ENCODE measurements at regions not wholly inside any gene's neighbourhood (a gene's known extent, or its start where the extent isn't known, plus 50 kb on each side); places are given as distances from the start of the nearest gene placed in this dataset.

DNA sequence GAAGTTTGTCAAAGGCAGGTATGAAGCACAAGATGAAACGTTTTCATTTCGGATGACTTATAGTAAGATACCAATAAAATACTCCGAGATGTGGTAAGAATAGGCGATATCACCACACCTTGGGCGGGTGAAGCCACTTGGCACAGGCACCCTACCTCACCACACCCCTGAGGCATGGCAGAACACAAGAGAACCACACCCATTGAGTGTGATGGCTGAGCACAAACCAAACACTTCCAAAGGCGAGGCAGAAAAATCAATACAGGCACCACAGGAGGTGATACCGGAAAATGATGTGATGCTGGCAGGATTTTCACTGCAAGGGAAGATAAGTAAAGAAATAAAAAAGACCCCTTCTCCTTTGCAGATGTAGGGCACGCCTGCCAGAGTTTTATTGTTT lies 332.9 kb upstream of the PRDM1 start:
- H3K4me2 ChIP-seq (replicated peaks; ENCODE audit: low read depth, low read length, poor library complexity, severe bottlenecking), result no peak overlapping the region
- CTCF ChIA-PET, result no interaction called here

GRCh38 chr6:105750089-105750488 lies 336.0 kb upstream of the PRDM1 start:
- Histone ChIP-seq H4K20me1 (ENCODE audit: control insufficient read depth, insufficient read depth, low read length, poor library complexity, severe bottlenecking) (no peaks in the 10 kb centered on the region), H3K27ac (ENCODE audit: low read length in 2 of 2) (no peak overlapping the region), H3K79me2 (ENCODE audit: control insufficient read depth, insufficient read depth, low read length) (no peaks in the 10 kb centered on the region), H3K4me3 (ENCODE audit: control extremely low read depth in 1 of 5, extremely low read depth in 1 of 5, insufficient read depth in 1 of 5, low read depth in 2 of 5, low read length in 4 of 5) (no peak overlapping the region), H3K9me3 (ENCODE audit: control extremely low read depth in 1 of 3, control insufficient read depth in 2 of 3, insufficient read depth in 1 of 3, low read length in 2 of 3) (no peaks in the 10 kb centered on the region), H3K4me1 (ENCODE audit: control insufficient read depth in 2 of 2, insufficient read depth in 2 of 2, low read length in 2 of 2) (peaks cover 0 to 2% of the 10 kb centered on the region in 2 donors), H3K9ac (ENCODE audit: low read length) (no peak overlapping the region), H2AFZ (ENCODE audit: insufficient read depth, low read depth, low read length, poor library complexity, severe bottlenecking) (no peak overlapping the region), H3K36me3 (replicated peaks in 1 of 2; ENCODE audit: control extremely low read depth in 1 of 2, control insufficient read depth in 1 of 2, extremely low read depth in 1 of 2, insufficient read depth in 2 of 2, low read length in 1 of 2) (no peaks in the 10 kb centered on the region), H3K4me2 (replicated peaks; ENCODE audit: low read depth, low read length, poor library complexity, severe bottlenecking) (no peak overlapping the region), H3K27me3 (replicated peaks in 1 of 4; ENCODE audit: control extremely low read depth in 1 of 4, control insufficient read depth in 3 of 4, insufficient read depth in 4 of 4, low read length in 3 of 4) (no peaks in the 10 kb centered on the region)
- Mint-ChIP-seq H3K4me1 (peaks cover 3% of the 10 kb centered on the region), H3K27me3 (peaks cover 9% of the 10 kb centered on the region), H3K4me3 (no peak overlapping the region), H3K27ac (no peak overlapping the region), H3K9me3 (ENCODE audit: insufficient read depth) (no peaks in the 10 kb centered on the region)
- TF ChIP-seq EZH2 (IDR thresholded peaks at IDR 0.05; ENCODE audit: borderline replicate concordance, insufficient read depth, low read depth, low read length, poor library complexity, severe bottlenecking), result no peak
- TF ChIP-seq, protein P1, sequence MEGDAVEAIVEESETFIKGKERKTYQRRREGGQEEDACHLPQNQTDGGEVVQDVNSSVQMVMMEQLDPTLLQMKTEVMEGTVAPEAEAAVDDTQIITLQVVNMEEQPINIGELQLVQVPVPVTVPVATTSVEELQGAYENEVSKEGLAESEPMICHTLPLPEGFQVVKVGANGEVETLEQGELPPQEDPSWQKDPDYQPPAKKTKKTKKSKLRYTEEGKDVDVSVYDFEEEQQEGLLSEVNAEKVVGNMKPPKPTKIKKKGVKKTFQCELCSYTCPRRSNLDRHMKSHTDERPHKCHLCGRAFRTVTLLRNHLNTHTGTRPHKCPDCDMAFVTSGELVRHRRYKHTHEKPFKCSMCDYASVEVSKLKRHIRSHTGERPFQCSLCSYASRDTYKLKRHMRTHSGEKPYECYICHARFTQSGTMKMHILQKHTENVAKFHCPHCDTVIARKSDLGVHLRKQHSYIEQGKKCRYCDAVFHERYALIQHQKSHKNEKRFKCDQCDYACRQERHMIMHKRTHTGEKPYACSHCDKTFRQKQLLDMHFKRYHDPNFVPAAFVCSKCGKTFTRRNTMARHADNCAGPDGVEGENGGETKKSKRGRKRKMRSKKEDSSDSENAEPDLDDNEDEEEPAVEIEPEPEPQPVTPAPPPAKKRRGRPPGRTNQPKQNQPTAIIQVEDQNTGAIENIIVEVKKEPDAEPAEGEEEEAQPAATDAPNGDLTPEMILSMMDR (IDR thresholded peaks at IDR 0.05), result no peak
- CTCF ChIA-PET, result no interaction called here
- intact Hi-C loops (cut with micrococcal nuclease), result no loop called here
- POLR2A ChIA-PET, result no interaction called here
- ATAC-seq (ENCODE audit: low read depth) (no peak), DNase-seq (no peak)
- 97% methylated on average over 2 of the region's 3 CpGs for WGBS (ENCODE audit: insufficient coverage)

More for the DNA sequence above, 332.9 kb upstream of the PRDM1 start:
- DNase-seq (no peak), ATAC-seq (ENCODE audit: low read depth) (no peak)
- WGBS (ENCODE audit: insufficient coverage), result 97% methylated on average over 5 of the region's 8 CpGs
- peaks cover 9% of the 10 kb centered on the region for H3K27me3 Mint-ChIP-seq
- no peak overlapping the region for H2AFZ ChIP-seq (ENCODE audit: insufficient read depth, low read depth, low read length, poor library complexity, severe bottlenecking)
- H3K27ac ChIP-seq (ENCODE audit: low read length in 2 of 2), result no peak overlapping the region
- no peaks in the 10 kb centered on the region for H3K9me3 ChIP-seq (ENCODE audit: control extremely low read depth in 1 of 3, control insufficient read depth in 2 of 3, insufficient read depth in 1 of 3, low read length in 2 of 3)
- no peak overlapping the region for H3K9ac ChIP-seq (ENCODE audit: low read length)
- POLR2A ChIA-PET, result no interaction called here
- H3K27ac Mint-ChIP-seq, result no peak overlapping the region
- H3K9me3 Mint-ChIP-seq (ENCODE audit: insufficient read depth), result no peaks in the 10 kb centered on the region
- H3K4me3 Mint-ChIP-seq, result no peak overlapping the region
- H3K4me3 ChIP-seq (ENCODE audit: control extremely low read depth in 1 of 5, extremely low read depth in 1 of 5, insufficient read depth in 1 of 5, low read depth in 2 of 5, low read length in 4 of 5), result no peak overlapping the region
- no peaks in the 10 kb centered on the region for H4K20me1 ChIP-seq (ENCODE audit: control insufficient read depth, insufficient read depth, low read length, poor library complexity, severe bottlenecking)
- peaks cover 4 to 5% of the 10 kb centered on the region in 2 donors for H3K4me1 ChIP-seq (ENCODE audit: control insufficient read depth in 2 of 2, insufficient read depth in 2 of 2, low read length in 2 of 2)
- no peaks in the 10 kb centered on the region for H3K36me3 ChIP-seq (replicated peaks in 1 of 2; ENCODE audit: control extremely low read depth in 1 of 2, control insufficient read depth in 1 of 2, extremely low read depth in 1 of 2, insufficient read depth in 2 of 2, low read length in 1 of 2)
- peaks cover 11% of the 10 kb centered on the region for H3K4me1 Mint-ChIP-seq
- intact Hi-C loops (cut with micrococcal nuclease), result no loop called here
- no peaks in the 10 kb centered on the region for H3K79me2 ChIP-seq (ENCODE audit: control insufficient read depth, insufficient read depth, low read length)
- H3K27me3 ChIP-seq (replicated peaks in 1 of 4; ENCODE audit: control extremely low read depth in 1 of 4, control insufficient read depth in 3 of 4, insufficient read depth in 4 of 4, low read length in 3 of 4), result no peaks in the 10 kb centered on the region
- TF ChIP-seq, protein P1 (IDR thresholded peaks at IDR 0.05), result no peak
- TF ChIP-seq EZH2 (IDR thresholded peaks at IDR 0.05; ENCODE audit: borderline replicate concordance, insufficient read depth, low read depth, low read length, poor library complexity, severe bottlenecking), result no peak
